ENCODE measurements at regions not wholly inside any gene's neighbourhood (a gene's known extent, or its start where the extent isn't known, plus 50 kb on each side); places are given as distances from the start of the nearest gene placed in this dataset.
A peak's percentile ranks its signal among the peaks of the same experiment; 100 is the strongest.

DNA sequence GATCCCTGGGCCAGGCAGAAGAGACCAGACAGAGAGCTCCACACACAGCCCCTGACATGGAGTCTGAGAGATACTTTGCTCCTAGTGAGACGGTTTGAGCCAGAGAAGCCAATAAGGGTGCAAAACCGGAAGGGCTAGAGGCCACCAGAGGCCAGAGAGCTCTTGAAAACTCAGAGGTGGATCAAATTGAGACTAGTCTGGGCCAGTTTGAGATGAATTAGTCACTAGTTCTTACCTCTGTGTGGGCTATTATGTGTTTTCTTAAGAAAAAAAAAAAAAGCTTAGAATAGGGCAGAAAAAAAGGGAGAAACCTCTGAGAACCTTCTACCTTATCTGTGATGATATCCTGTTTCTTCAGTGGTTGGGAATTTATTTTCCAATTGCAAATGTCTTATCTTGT is 110.4 kb upstream of the EDNRA start:
- CTCF ChIA-PET, result no interaction called here
- peak; percentile 34 for DNase-seq (ENCODE audit: low spot score)

DNA sequence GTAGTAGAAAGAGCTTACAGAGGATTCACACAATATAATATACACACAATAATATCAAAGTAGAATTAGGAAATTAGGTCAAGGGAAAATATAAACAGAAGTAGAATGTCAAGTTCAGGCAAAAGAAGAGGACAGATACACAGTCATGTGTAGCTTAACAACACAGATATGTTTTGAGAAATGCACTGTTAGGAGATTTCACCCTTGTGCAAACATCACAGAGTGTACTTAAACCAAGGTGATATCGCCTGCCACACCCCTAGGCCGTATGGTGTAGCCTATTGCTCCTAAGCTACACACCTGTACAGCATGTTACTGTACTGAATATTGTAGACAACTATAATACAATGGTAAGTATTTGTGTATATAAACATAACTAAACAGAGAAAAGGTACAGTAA is 110.0 kb upstream of the EDNRA start:
- POLR2A ChIA-PET (ENCODE audit: low non-redundant PET), result interaction anchor here (0.6 to 0.9 kb wide), 2 partner anchors 9 to 1747 kb away, joined by 3 read pairs; no protein-coding TSS in a partner anchor
- CTCF ChIA-PET, result no interaction called here
- no peak for DNase-seq (ENCODE audit: low spot score)
- H3K27ac ChIP-seq, result no peak overlapping the region
- TF ChIP-seq, protein P1, sequence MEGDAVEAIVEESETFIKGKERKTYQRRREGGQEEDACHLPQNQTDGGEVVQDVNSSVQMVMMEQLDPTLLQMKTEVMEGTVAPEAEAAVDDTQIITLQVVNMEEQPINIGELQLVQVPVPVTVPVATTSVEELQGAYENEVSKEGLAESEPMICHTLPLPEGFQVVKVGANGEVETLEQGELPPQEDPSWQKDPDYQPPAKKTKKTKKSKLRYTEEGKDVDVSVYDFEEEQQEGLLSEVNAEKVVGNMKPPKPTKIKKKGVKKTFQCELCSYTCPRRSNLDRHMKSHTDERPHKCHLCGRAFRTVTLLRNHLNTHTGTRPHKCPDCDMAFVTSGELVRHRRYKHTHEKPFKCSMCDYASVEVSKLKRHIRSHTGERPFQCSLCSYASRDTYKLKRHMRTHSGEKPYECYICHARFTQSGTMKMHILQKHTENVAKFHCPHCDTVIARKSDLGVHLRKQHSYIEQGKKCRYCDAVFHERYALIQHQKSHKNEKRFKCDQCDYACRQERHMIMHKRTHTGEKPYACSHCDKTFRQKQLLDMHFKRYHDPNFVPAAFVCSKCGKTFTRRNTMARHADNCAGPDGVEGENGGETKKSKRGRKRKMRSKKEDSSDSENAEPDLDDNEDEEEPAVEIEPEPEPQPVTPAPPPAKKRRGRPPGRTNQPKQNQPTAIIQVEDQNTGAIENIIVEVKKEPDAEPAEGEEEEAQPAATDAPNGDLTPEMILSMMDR (conservative IDR thresholded peaks at IDR 0.05; ENCODE audit: low read depth), result no peak

More for the DNA sequence above, 110.4 kb upstream of the EDNRA start:
- POLR2A ChIA-PET (ENCODE audit: low non-redundant PET), result interaction anchor here (0.6 to 0.9 kb wide), 3 partner anchors 9 to 1747 kb away, joined by 3 to 7 read pairs (median 3); no protein-coding TSS in a partner anchor
- peak overlapping the region; percentile 78 for H3K27ac ChIP-seq
- TF ChIP-seq, protein P1 (conservative IDR thresholded peaks at IDR 0.05; ENCODE audit: low read depth), result no peak

DNA sequence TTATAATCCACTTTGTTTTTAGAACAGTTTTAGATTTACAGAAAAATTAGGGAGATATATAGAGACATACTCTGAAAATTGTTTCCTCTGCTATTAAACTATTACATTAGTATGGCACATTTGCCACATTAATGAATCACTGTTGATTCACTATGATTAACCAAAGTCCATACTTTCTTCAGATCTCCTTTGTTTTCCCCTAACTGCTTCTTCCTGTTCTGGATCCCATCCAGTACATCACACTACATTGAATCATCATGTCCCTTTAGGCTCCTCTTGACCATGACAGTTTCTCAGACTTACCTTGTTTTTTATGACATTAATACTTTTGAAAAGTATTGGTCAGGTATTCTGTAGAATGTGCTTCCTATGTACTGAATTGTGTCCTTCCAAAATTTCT is 109.2 kb upstream of the EDNRA start:
- DNase-seq (ENCODE audit: low spot score), result peak; percentile 79
- TF ChIP-seq, protein P1 (conservative IDR thresholded peaks at IDR 0.05; ENCODE audit: low read depth), result no peak
- ChIA-PET POLR2A (ENCODE audit: low non-redundant PET) (no interaction called here), CTCF (no interaction called here)
- no peak overlapping the region for H3K27ac ChIP-seq

DNA sequence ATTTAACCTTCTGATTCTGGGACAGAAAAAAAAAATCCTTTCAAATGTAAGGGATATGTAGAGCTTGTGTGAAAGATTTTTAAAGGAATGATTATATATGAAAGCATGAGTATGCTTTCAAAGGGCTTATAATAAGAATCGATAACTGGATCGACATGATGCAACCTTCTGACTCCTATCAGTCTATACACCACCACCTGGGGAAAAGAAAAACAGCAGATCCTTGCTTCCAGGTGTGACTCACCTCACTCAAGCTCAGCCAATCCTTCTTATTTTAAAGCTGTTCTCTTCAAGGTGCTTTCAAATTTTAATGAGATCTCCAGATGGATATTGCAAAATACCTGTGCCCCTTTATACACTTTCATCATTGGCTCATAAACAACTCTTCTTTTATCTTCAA is 102.1 kb upstream of the EDNRA start:
- no peak overlapping the region for H3K27ac ChIP-seq
- peak; percentile 41 for DNase-seq (ENCODE audit: low spot score)
- ChIA-PET POLR2A (ENCODE audit: low non-redundant PET) (no interaction called here), CTCF (interaction anchor here (0.6 to 0.7 kb wide), 3 partner anchors 218 to 498 kb away, joined by 3 to 4 read pairs (median 3); no protein-coding TSS in a partner anchor)
- TF ChIP-seq, protein P1 (conservative IDR thresholded peaks at IDR 0.05; ENCODE audit: low read depth), result no peak

GRCh38 chr4:147381749-147382148 is 99.1 kb upstream of the EDNRA start:
- ChIA-PET POLR2A (ENCODE audit: low non-redundant PET) (no interaction called here), CTCF (interaction anchor here (1.1 kb wide), 1 partner anchor 208 kb away, joined by 3 read pairs; no protein-coding TSS in a partner anchor)
- no peak overlapping the region for H3K27ac ChIP-seq
- no peak for DNase-seq (ENCODE audit: low spot score)
- TF ChIP-seq, protein P1 (conservative IDR thresholded peaks at IDR 0.05; ENCODE audit: low read depth), result no peak

DNA sequence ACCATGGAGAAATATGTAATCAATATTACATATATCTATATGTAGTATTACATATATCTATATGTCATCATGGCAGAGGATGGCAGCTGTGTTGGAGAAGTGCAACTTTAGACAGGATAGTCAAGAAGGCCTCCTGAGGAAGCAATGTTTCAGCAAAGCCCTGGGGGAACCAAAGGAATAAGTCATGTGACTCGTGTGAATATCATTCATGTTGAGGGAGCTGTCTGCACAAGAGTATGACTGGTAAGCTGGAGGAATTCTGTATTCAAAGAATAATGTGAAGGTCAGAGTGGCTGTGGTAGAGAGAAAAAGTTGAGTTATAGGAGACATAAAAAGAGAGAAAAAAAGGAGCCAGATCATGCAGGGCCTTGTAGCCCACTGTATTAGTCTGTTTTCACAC is 92.9 kb upstream of the EDNRA start:
- H3K27ac ChIP-seq, result no peak overlapping the region
- CTCF ChIA-PET, result interaction anchor here (0.7 to 0.8 kb wide), 2 partner anchors 87 to 110 kb away, joined by 3 to 4 read pairs; no protein-coding TSS in a partner anchor
- no peak for DNase-seq (ENCODE audit: low spot score)
- TF ChIP-seq, protein P1 (conservative IDR thresholded peaks at IDR 0.05; ENCODE audit: low read depth), result no peak
- POLR2A ChIA-PET (ENCODE audit: low non-redundant PET), result no interaction called here

Measured in RWPE1 (cell line).